Liver (tissue), 3 donors: ENCODE measurements at regions not wholly inside any gene's neighbourhood (a gene's known extent, or its start where the extent isn't known, plus 50 kb on each side); places are given as distances from the start of the nearest gene placed in this dataset.

ENCODE experiments used
- CTCF ChIP-seq: fragments of 150-350 bp; IDR thresholded peaks from 2 replicates; pipeline ENCODE4 v1.5.1; 2017; ENCODE audit warnings: improper control_type of control experiment, low read depth, low read length; ENCODE audit not compliant: missing input control
- RAD21 ChIP-seq, 2 donors: IDR thresholded peaks; 2 replicates each; pipeline ENCODE4 v1.6.1; 2016; ENCODE audit warnings: antibody characterized with exemption in 2 of 2, mild to moderate bottlenecking in 2 of 2
- TF ChIP-seq, protein P1 (sequence below): IDR thresholded peaks from 2 replicates; pipeline ENCODE4 v1.6.1; 2016; ENCODE audit warnings: antibody characterized with exemption
- donor health status: healthy.
- donor health status: healthy.

DNA sequence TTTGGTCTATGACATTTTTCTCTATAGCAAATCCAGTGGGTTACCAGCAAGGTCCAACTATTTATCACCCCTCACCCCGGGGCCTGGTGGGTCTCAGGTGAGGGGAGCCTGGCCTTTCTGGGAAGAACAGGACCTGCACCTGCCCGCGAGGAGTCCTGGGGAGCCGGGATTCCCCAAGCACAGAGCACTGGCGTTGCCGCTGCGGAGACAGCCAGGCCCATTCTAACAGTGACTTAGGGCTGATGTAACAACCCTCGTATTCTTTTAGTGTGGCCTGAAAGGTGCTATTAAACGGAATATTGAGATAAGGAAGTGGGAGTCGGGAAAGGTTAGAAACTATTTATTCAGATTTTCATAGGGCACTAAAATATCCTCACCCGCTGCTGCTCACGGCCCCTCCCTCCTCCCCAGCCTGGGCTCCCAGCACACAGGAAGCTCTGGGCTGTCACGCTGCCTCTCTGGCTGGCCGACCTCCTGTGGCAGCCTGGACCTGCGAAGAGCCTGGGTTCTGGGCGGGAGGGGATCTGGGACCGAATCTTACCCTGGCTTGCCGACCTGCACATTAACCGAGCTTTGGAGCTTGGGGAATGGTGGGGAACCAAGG, 141.2 kb downstream of the MIAT start:
- TF ChIP-seq CTCF, result no peak
- TF ChIP-seq, protein P1, sequence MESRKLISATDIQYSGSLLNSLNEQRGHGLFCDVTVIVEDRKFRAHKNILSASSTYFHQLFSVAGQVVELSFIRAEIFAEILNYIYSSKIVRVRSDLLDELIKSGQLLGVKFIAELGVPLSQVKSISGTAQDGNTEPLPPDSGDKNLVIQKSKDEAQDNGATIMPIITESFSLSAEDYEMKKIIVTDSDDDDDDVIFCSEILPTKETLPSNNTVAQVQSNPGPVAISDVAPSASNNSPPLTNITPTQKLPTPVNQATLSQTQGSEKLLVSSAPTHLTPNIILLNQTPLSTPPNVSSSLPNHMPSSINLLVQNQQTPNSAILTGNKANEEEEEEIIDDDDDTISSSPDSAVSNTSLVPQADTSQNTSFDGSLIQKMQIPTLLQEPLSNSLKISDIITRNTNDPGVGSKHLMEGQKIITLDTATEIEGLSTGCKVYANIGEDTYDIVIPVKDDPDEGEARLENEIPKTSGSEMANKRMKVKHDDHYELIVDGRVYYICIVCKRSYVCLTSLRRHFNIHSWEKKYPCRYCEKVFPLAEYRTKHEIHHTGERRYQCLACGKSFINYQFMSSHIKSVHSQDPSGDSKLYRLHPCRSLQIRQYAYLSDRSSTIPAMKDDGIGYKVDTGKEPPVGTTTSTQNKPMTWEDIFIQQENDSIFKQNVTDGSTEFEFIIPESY, result no peak
- no peak for TF ChIP-seq RAD21 (IDR thresholded peaks at IDR 0.05)
